ENCODE measurements at regions not wholly inside any gene's neighbourhood (a gene's known extent, or its start where the extent isn't known, plus 50 kb on each side); places are given as distances from the start of the nearest gene placed in this dataset.

GRCh38 chr12:93055221-93055620 lies 126.1 kb upstream of the EEA1 start:
- H3K4me2 ChIP-seq (ENCODE audit: low read depth, low read length): no peak overlapping the region
- peaks cover 1% of the 10 kb centered on the region; the same call in 1 of the 2 replicates for H3K9me1 ChIP-seq (ENCODE audit: insufficient read depth, low read length)
- no peak overlapping the region for H2BK20ac ChIP-seq (ENCODE audit: low read depth, low read length)
- H4K91ac ChIP-seq (ENCODE audit: insufficient read depth, low read depth, low read length): no peak overlapping the region
- no peak overlapping the region for H4K5ac ChIP-seq (ENCODE audit: low read depth, low read length)
- no peak overlapping the region for H2AK9ac ChIP-seq (replicated peaks; ENCODE audit: low read depth, low read length, poor library complexity)
- intact Hi-C loops (cut with micrococcal nuclease): no loop called here
- H3K4ac ChIP-seq (ENCODE audit: low read depth, low read length): no peak overlapping the region
- no peak overlapping the region for H3K14ac ChIP-seq (replicated peaks; ENCODE audit: low read depth, low read length)
- no peak overlapping the region for H3K23ac ChIP-seq (ENCODE audit: low read depth, low read length)
- peaks cover under 1% of the 10 kb centered on the region; the same call in 1 of the 2 replicates for H3K4me1 ChIP-seq (ENCODE audit: control insufficient read depth, insufficient read depth, low read length)
- no peak overlapping the region for H3K27ac ChIP-seq (ENCODE audit: insufficient read depth, low read length)
- ChIA-PET POLR2A (ENCODE audit: unreplicated experiment) (no interaction called here), CTCF (no interaction called here)
- no peaks in the 10 kb centered on the region for H3K27me3 ChIP-seq (ENCODE audit: control insufficient read depth, insufficient read depth, low read length)
- no CpG with 5 or more reads among the region's 5 CpGs for WGBS, 2 experiments (ENCODE audit: extremely low coverage in 2 of 2, insufficient read length in 1 of 2)
- ATAC-seq (ENCODE audit: low read depth) (no peak), DNase-seq (no peak)
- no TSS peak for BruUV-seq (replicated peaks)
- no peak overlapping the region for H2AK5ac ChIP-seq (ENCODE audit: low read depth, low read length)
- TF ChIP-seq RAD21 (IDR thresholded peaks at IDR 0.05; ENCODE audit: low read length) (no peak), FOS (IDR thresholded peaks at IDR 0.05; ENCODE audit: low read depth, low read length) (no peak), NFE2L2 (IDR thresholded peaks at IDR 0.05; ENCODE audit: low read depth, low read length) (no peak), USF2 (IDR thresholded peaks at IDR 0.05; ENCODE audit: low read depth, low read length) (no peak), MAFK (IDR thresholded peaks at IDR 0.05; ENCODE audit: low read depth, low read length) (no peak), BHLHE40 (IDR thresholded peaks at IDR 0.05; ENCODE audit: low read depth, low read length) (no peak), MXI1 (IDR thresholded peaks at IDR 0.05; ENCODE audit: borderline replicate concordance, low read depth, low read length) (no peak), SMC3 (IDR thresholded peaks at IDR 0.05; ENCODE audit: low read depth, low read length) (no peak)
- no peaks in the 10 kb centered on the region for H3K9me3 ChIP-seq (ENCODE audit: control insufficient read depth, insufficient read depth, low read length)
- dilution Hi-C loops (cut with HindIII; ENCODE audit: low sequenced_read_pairs, unreplicated experiment): no loop called here
- H3K79me1 ChIP-seq (ENCODE audit: low read depth in 1 of 2, low read length in 2 of 2): no peaks in the 10 kb centered on the region
- H4K20me1 ChIP-seq (ENCODE audit: insufficient read depth, low read length): no peaks in the 10 kb centered on the region
- in situ Hi-C loops (cut with MboI; ENCODE audit: low sequenced_read_pairs): no loop called here
- no peaks in the 10 kb centered on the region for H3K36me3 ChIP-seq (ENCODE audit: control insufficient read depth, insufficient read depth, low read length)
- H3K4me3 ChIP-seq (ENCODE audit: insufficient read depth, low read depth, low read length): no peak overlapping the region
- no peak overlapping the region for H2AFZ ChIP-seq (replicated peaks; ENCODE audit: low read length, poor library complexity)
- H3K18ac ChIP-seq (ENCODE audit: low read depth, low read length): no peak overlapping the region
- no peak overlapping the region for H4K8ac ChIP-seq (ENCODE audit: low read depth in 2 of 2, low read length in 2 of 2)
- H2BK120ac ChIP-seq (ENCODE audit: low read depth, low read length): no peak overlapping the region
- H3K9ac ChIP-seq (ENCODE audit: low read depth, low read length): no peak overlapping the region
- H2BK5ac ChIP-seq (ENCODE audit: low read depth, low read length, poor library complexity, severe bottlenecking): no peak overlapping the region
- no peak overlapping the region for H3K56ac ChIP-seq (ENCODE audit: extremely low read depth, insufficient read depth, low read length)
- no peak overlapping the region for H2BK15ac ChIP-seq (ENCODE audit: low read depth, low read length)

All from IMR-90 (cell line).